Gastrocnemius medialis (tissue), 4 donors: ENCODE measurements at regions not wholly inside any gene's neighbourhood (a gene's known extent, or its start where the extent isn't known, plus 50 kb on each side); places are given as distances from the start of the nearest gene placed in this dataset.

Experiments
- ATAC-seq, 2 donors: fragments of 150-250 bp; one replicate each; pipeline ENCODE4 v1.9.1; 2016
- DNase-seq, 2 donors: peaks; one replicate each; pipeline ENCODE4 v3.0.0-alpha.2; 2019
- H3K27ac ChIP-seq, 4 donors: fragments of 200-600 bp; sonication (generic); 1 replicate in 1 of 4; 2 replicates in 3 of 4; pipeline ENCODE4 v1.5.1; 2016 to 2018; ENCODE audit warnings: mild to moderate bottlenecking in 2 of 4, moderate library complexity in 1 of 4
- H3K27me3 ChIP-seq, 3 donors: fragments of 200-600 bp; sonication (generic) in 2 of 3; 1 replicate in 1 of 3; 2 replicates in 2 of 3; pipeline versions ENCODE4 v1.5.1 to v1.6.0; 2016 to 2019; ENCODE audit warnings: mild to moderate bottlenecking in 1 of 3, moderate library complexity in 1 of 3
- H3K36me3 ChIP-seq, 2 donors: fragments of 200-600 bp; sonication (generic) in 1 of 2; one replicate each; pipeline ENCODE4 v1.5.1; 2017 to 2018
- H3K4me1 ChIP-seq, 2 donors: fragments of 200-600 bp; sonication (generic) in 1 of 2; one replicate each; pipeline ENCODE4 v1.5.1; 2016 to 2017; ENCODE audit warnings: mild to moderate bottlenecking in 2 of 2
- H3K4me3 ChIP-seq, 4 donors: fragments of 200-600 bp; sonication (generic) in 3 of 4; 1 replicate in 1 of 4; 2 replicates in 3 of 4; pipeline ENCODE4 v1.5.1; 2016 to 2019; ENCODE audit warnings: mild to moderate bottlenecking in 2 of 4
- H3K9me3 ChIP-seq, 3 donors: fragments of 200-600 bp; sonication (generic) in 2 of 3; 1 replicate in 1 of 3; 2 replicates in 2 of 3; pipeline ENCODE4 v1.5.1; 2016 to 2019
- POLR2A ChIP-seq, 2 donors: fragments of 450-650 bp; IDR thresholded peaks; one replicate each; pipeline ENCODE4 v1.6.1; 2017; ENCODE audit warnings: antibody characterized with exemption in 2 of 2, mild to moderate bottlenecking in 2 of 2, moderate library complexity in 2 of 2
- in situ Hi-C, 4 donors: fragments of 200-750 bp; cut with MboI; loops; one replicate each; pipeline versions ENCODE4 v1.15.0 to v1.8.0; 2017; ENCODE audit warnings: low sequenced_read_pairs in 4 of 4
- intact Hi-C: fragments of 100-400 bp; cut with DNase I; formaldehyde crosslinking; loops from one replicate; pipeline ENCODE4 v1.15.1; 2023; ENCODE audit warnings: low total_unique reads
- TF ChIP-seq, protein P1 (sequence below), 5 experiments: fragments of 450-650 bp in 3 of 5; fragments of 200-600 bp in 2 of 5; sonication (generic) in 2 of 5; IDR thresholded peaks in 4 of 5; conservative IDR thresholded peaks in 1 of 5; 1 replicate in 4 of 5; 2 replicates in 1 of 5; pipeline ENCODE4 v1.5.1; 2016 to 2019; ENCODE audit warnings: antibody characterized with exemption in 5 of 5, mild to moderate bottlenecking in 3 of 5, moderate library complexity in 3 of 5

- H3K27me3 ChIP-seq = no peaks in the 10 kb centered on the region
These were observed 350.2 kb downstream of the KIF2B start for GRCh38 chr17:54172985-54173316.

GRCh38 chr17:54177606-54178308 is 355.0 kb downstream of the KIF2B start:
- in situ Hi-C loops (loop anchor here in 1 of 4 donors (10.0 to 25.0 kb wide), 3 partner anchors 90 to 1140 kb away; no protein-coding TSS in a partner anchor), intact Hi-C loops (loop anchor here (10.0 kb wide), 1 partner anchor 1143 kb away; no protein-coding TSS in a partner anchor)
- ATAC-seq (no peak), DNase-seq (no peak)
- Histone ChIP-seq H3K9me3 (no peaks in the 10 kb centered on the region), H3K27me3 (no peaks in the 10 kb centered on the region), H3K36me3 (no peaks in the 10 kb centered on the region), H3K27ac (no peak overlapping the region), H3K4me3 (no peak overlapping the region), H3K4me1 (no peaks in the 10 kb centered on the region)
- TF ChIP-seq, protein P1, sequence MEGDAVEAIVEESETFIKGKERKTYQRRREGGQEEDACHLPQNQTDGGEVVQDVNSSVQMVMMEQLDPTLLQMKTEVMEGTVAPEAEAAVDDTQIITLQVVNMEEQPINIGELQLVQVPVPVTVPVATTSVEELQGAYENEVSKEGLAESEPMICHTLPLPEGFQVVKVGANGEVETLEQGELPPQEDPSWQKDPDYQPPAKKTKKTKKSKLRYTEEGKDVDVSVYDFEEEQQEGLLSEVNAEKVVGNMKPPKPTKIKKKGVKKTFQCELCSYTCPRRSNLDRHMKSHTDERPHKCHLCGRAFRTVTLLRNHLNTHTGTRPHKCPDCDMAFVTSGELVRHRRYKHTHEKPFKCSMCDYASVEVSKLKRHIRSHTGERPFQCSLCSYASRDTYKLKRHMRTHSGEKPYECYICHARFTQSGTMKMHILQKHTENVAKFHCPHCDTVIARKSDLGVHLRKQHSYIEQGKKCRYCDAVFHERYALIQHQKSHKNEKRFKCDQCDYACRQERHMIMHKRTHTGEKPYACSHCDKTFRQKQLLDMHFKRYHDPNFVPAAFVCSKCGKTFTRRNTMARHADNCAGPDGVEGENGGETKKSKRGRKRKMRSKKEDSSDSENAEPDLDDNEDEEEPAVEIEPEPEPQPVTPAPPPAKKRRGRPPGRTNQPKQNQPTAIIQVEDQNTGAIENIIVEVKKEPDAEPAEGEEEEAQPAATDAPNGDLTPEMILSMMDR (IDR thresholded peaks at IDR 0.05 in 4 of 5, conservative IDR thresholded peaks at IDR 0.05 in 1 of 5) = no peak
- no peak for TF ChIP-seq POLR2A (IDR thresholded peaks at IDR 0.05)

More at GRCh38 chr17:54172985-54173316, 350.2 kb downstream of the KIF2B start:
- no peak for ATAC-seq
- no peaks in the 10 kb centered on the region for H3K9me3 ChIP-seq
- no peaks in the 10 kb centered on the region for H3K36me3 ChIP-seq
- in situ Hi-C loops = loop anchor here in 1 of 4 donors (10.0 kb wide), 1 partner anchor 388 kb away; no protein-coding TSS in a partner anchor
- H3K27ac ChIP-seq = no peak overlapping the region
- DNase-seq = no peak
- no peak overlapping the region for H3K4me3 ChIP-seq
- no peak for TF ChIP-seq POLR2A (IDR thresholded peaks at IDR 0.05)
- TF ChIP-seq, protein P1 (IDR thresholded peaks at IDR 0.05 in 4 of 5, conservative IDR thresholded peaks at IDR 0.05 in 1 of 5) = no peak
- intact Hi-C loops = loop anchor here (2.0 to 10.0 kb wide), 2 partner anchors 380 to 1138 kb away; no protein-coding TSS in a partner anchor
- no peaks in the 10 kb centered on the region for H3K4me1 ChIP-seq

DNA sequence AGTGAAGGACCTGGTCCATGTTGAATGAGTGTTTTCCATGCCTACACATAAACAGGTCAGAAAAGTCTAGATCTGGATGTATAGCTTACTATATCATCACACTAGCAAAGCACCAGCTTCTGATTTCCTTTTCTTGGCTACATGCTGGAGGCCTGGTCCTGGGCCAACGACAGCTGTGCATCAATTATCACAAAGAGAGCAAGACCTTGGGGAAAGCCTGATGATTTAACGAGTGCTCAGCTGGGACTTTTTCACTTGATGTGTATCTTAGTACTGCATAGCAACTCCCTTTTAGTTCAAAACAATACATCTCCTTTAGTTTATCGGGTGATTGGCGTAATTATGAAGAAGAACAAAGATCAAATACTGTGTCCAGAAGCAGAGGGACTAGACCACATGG is 358.2 kb downstream of the KIF2B start:
- Histone ChIP-seq H3K27me3 (no peaks in the 10 kb centered on the region), H3K4me1 (no peaks in the 10 kb centered on the region), H3K9me3 (no peaks in the 10 kb centered on the region), H3K36me3 (no peaks in the 10 kb centered on the region), H3K4me3 (no peak overlapping the region), H3K27ac (no peak overlapping the region)
- in situ Hi-C loops = loop anchor here in 1 of 4 donors (25.0 kb wide), 2 partner anchors 94 to 1144 kb away; no protein-coding TSS in a partner anchor
- ATAC-seq (no peak), DNase-seq (no peak)
- intact Hi-C loops = no loop called here
- TF ChIP-seq POLR2A (IDR thresholded peaks at IDR 0.05) = no peak
- TF ChIP-seq, protein P1 (IDR thresholded peaks at IDR 0.05 in 4 of 5, conservative IDR thresholded peaks at IDR 0.05 in 1 of 5) = no peak

- Histone ChIP-seq H3K36me3 (no peaks in the 10 kb centered on the region), H3K27ac (no peak overlapping the region), H3K4me1 (no peaks in the 10 kb centered on the region), H3K9me3 (no peaks in the 10 kb centered on the region), H3K27me3 (no peaks in the 10 kb centered on the region), H3K4me3 (no peak overlapping the region)
- ATAC-seq (no peak), DNase-seq (no peak)
- in situ Hi-C loops = loop anchor here in 1 of 4 donors (25.0 kb wide), 2 partner anchors 104 to 1154 kb away; no protein-coding TSS in a partner anchor
- TF ChIP-seq, protein P1 (IDR thresholded peaks at IDR 0.05 in 4 of 5, conservative IDR thresholded peaks at IDR 0.05 in 1 of 5) = no peak
- TF ChIP-seq POLR2A (IDR thresholded peaks at IDR 0.05) = no peak
- intact Hi-C loops = no loop called here
These were observed 368.5 kb downstream of the KIF2B start for GRCh38 chr17:54191261-54191660.
